GM12878 (cell line): ENCODE measurements at regions not wholly inside any gene's neighbourhood (a gene's known extent, or its start where the extent isn't known, plus 50 kb on each side); places are given as distances from the start of the nearest gene placed in this dataset.

ENCODE experiments used
- JUNB ChIP-seq: IDR thresholded peaks from 2 replicates; pipeline ENCODE4 v1.6.1; 2016; ENCODE audit warnings: antibody characterized with exemption, mild to moderate bottlenecking
- TF ChIP-seq, protein P1 (sequence below), 3 experiments: IDR thresholded peaks in 2 of 3; conservative IDR thresholded peaks in 1 of 3; 2 replicates each; pipeline ENCODE4 v1.5.1; 2011; ENCODE audit warnings: low read depth in 3 of 3, low read length in 3 of 3, mild to moderate bottlenecking in 3 of 3, control low read depth in 2 of 3, moderate library complexity in 2 of 3, inconsistent platforms in 1 of 3, mixed read lengths in 1 of 3; ENCODE audit not compliant: control insufficient read depth in 2 of 3, insufficient read depth in 1 of 3; ENCODE audit errors: extremely low read depth in 1 of 3
- TF ChIP-seq, protein P2 (sequence below): IDR thresholded peaks from 2 replicates; pipeline ENCODE4 v1.6.1; 2011; ENCODE audit warnings: low read depth, mild to moderate bottlenecking, low read length, moderate library complexity, borderline replicate concordance; ENCODE audit errors: extremely low read depth

DNA sequence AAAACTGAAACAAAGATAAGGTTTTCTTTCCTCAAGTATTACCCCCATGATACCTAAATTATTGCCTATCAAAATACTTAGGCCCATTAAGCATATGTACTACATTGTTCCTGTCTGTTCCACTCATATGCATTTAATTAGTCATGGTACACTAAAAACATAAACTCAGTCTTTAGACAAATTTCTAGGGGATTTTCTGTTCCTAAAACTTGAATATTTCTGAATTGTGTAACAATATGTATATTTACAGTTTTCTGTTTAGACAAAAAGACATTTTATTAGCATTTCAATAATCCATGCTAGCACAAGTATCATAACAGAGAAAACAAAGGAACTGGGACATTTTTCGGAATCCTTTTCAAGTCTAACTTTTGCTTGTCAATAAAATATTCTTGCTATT lies 234.2 kb downstream of the CRPPA start:
- TF ChIP-seq, protein P1, sequence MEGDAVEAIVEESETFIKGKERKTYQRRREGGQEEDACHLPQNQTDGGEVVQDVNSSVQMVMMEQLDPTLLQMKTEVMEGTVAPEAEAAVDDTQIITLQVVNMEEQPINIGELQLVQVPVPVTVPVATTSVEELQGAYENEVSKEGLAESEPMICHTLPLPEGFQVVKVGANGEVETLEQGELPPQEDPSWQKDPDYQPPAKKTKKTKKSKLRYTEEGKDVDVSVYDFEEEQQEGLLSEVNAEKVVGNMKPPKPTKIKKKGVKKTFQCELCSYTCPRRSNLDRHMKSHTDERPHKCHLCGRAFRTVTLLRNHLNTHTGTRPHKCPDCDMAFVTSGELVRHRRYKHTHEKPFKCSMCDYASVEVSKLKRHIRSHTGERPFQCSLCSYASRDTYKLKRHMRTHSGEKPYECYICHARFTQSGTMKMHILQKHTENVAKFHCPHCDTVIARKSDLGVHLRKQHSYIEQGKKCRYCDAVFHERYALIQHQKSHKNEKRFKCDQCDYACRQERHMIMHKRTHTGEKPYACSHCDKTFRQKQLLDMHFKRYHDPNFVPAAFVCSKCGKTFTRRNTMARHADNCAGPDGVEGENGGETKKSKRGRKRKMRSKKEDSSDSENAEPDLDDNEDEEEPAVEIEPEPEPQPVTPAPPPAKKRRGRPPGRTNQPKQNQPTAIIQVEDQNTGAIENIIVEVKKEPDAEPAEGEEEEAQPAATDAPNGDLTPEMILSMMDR (IDR thresholded peaks at IDR 0.05 in 2 of 3, conservative IDR thresholded peaks at IDR 0.05 in 1 of 3; ENCODE audit: control insufficient read depth in 2 of 3, extremely low read depth in 1 of 3, insufficient read depth in 1 of 3, low read depth in 3 of 3, low read length in 3 of 3): no peak
- TF ChIP-seq JUNB: no peak
- TF ChIP-seq, protein P2, sequence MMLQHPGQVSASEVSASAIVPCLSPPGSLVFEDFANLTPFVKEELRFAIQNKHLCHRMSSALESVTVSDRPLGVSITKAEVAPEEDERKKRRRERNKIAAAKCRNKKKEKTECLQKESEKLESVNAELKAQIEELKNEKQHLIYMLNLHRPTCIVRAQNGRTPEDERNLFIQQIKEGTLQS: no peak
